Pons (tissue), 1 donor: ENCODE measurements at regions not wholly inside any gene's neighbourhood (a gene's known extent, or its start where the extent isn't known, plus 50 kb on each side); places are given as distances from the start of the nearest gene placed in this dataset.
"Not testable (repeated sequence)": the region's sequence is repeated elsewhere in the genome, so short reads cannot be mapped to it uniquely, and the experiment has no call there.

Experiments
- DNase-seq: peaks from one replicate; pipeline ENCODE4 v3.0.0-alpha.2; 2016; ENCODE audit warnings: low spot score

- DNase-seq, result no peak
Observed at GRCh38 chr3:26279091-26279490, 343.5 kb upstream of the LRRC3B start.

GRCh38 chr3:26280517-26280916, 342.1 kb upstream of the LRRC3B start:
- no peak for DNase-seq

- DNase-seq, result no peak
Observed at GRCh38 chr3:26281284-26281985, 341.1 kb upstream of the LRRC3B start.

- DNase-seq, result not testable (repeated sequence)
Observed at GRCh38 chr3:26284503-26284902, 338.1 kb upstream of the LRRC3B start.

GRCh38 chr3:26291840-26292239, 330.7 kb upstream of the LRRC3B start:
- DNase-seq, result no peak

GRCh38 chr3:26292780-26293179, 329.8 kb upstream of the LRRC3B start:
- no peak for DNase-seq

GRCh38 chr3:26293329-26293844, 329.2 kb upstream of the LRRC3B start:
- DNase-seq, result no peak

- no peak for DNase-seq
Observed at GRCh38 chr3:26307192-26307591, 315.4 kb upstream of the LRRC3B start.

GRCh38 chr3:26307787-26308186, 314.8 kb upstream of the LRRC3B start:
- DNase-seq, result peak; percentile 31

- no peak for DNase-seq
Observed at GRCh38 chr3:26308454-26308853, 314.1 kb upstream of the LRRC3B start.

GRCh38 chr3:26309536-26309935, 313.0 kb upstream of the LRRC3B start:
- DNase-seq, result not testable (repeated sequence)

GRCh38 chr3:26312816-26313215, 309.8 kb upstream of the LRRC3B start:
- DNase-seq, result no peak

- no peak for DNase-seq
Observed at GRCh38 chr3:26316472-26316871, 306.1 kb upstream of the LRRC3B start.

GRCh38 chr3:26323741-26324140, 298.8 kb upstream of the LRRC3B start:
- not testable (repeated sequence) for DNase-seq

GRCh38 chr3:26340001-26340400, 282.6 kb upstream of the LRRC3B start:
- DNase-seq, result no peak

GRCh38 chr3:26343647-26344046, 278.9 kb upstream of the LRRC3B start:
- no peak for DNase-seq

- no peak for DNase-seq
Observed at GRCh38 chr3:26345613-26346012, 277.0 kb upstream of the LRRC3B start.

GRCh38 chr3:26346497-26346896, 276.1 kb upstream of the LRRC3B start:
- no peak for DNase-seq

GRCh38 chr3:26347150-26347549, 275.4 kb upstream of the LRRC3B start:
- no peak for DNase-seq

- no peak for DNase-seq
Observed at GRCh38 chr3:26350853-26351252, 271.7 kb upstream of the LRRC3B start.

GRCh38 chr3:26353097-26353496, 269.5 kb upstream of the LRRC3B start:
- no peak for DNase-seq

- no peak for DNase-seq
Observed at GRCh38 chr3:26358405-26358804, 264.2 kb upstream of the LRRC3B start.

- DNase-seq, result no peak
Observed at GRCh38 chr3:26365706-26366105, 256.9 kb upstream of the LRRC3B start.

- no peak for DNase-seq
Observed at GRCh38 chr3:26368312-26368711, 254.3 kb upstream of the LRRC3B start.
